Parathyroid adenoma (tissue), 2 donors: ENCODE measurements at regions not wholly inside any gene's neighbourhood (a gene's known extent, or its start where the extent isn't known, plus 50 kb on each side); places are given as distances from the start of the nearest gene placed in this dataset.

Experiments used
- H2AFZ ChIP-seq: fragments of 300-600 bp; sonication (generic); one replicate; pipeline ENCODE4 v1.7.0; 2017; ENCODE audit warnings: antibody characterized with exemption, mild to moderate bottlenecking
- H3K27ac ChIP-seq: fragments of 300-600 bp; sonication (generic); one replicate; pipeline ENCODE4 v1.7.0; 2017
- H3K27me3 ChIP-seq: fragments of 300-600 bp; sonication (generic); one replicate; pipeline ENCODE4 v1.7.0; 2017; ENCODE audit warnings: low read length; ENCODE audit not compliant: control insufficient read depth, insufficient read depth
- H3K36me3 ChIP-seq: fragments of 300-600 bp; sonication (generic); one replicate; pipeline ENCODE4 v1.7.0; 2017; ENCODE audit warnings: low read length; ENCODE audit not compliant: control insufficient read depth, insufficient read depth
- H3K4me1 ChIP-seq: fragments of 300-600 bp; sonication (generic); one replicate; pipeline ENCODE4 v1.7.0; 2017; ENCODE audit warnings: control low read depth
- H3K4me2 ChIP-seq: fragments of 300-600 bp; sonication (generic); one replicate; pipeline ENCODE4 v1.7.0; 2017; ENCODE audit warnings: low read length
- H3K4me3 ChIP-seq: fragments of 300-600 bp; sonication (generic); one replicate; pipeline ENCODE4 v1.7.0; 2017; ENCODE audit warnings: low read depth, low read length
- H3K79me2 ChIP-seq: fragments of 300-600 bp; sonication (generic); one replicate; pipeline ENCODE4 v1.7.0; 2017; ENCODE audit warnings: control low read depth
- H3K9ac ChIP-seq: fragments of 300-600 bp; sonication (generic); one replicate; pipeline ENCODE4 v1.7.0; 2017; ENCODE audit warnings: mild to moderate bottlenecking
- H3K9me3 ChIP-seq: fragments of 300-600 bp; sonication (generic); one replicate; pipeline ENCODE4 v1.7.0; 2017; ENCODE audit warnings: low read length; ENCODE audit not compliant: control insufficient read depth
- TF ChIP-seq, protein P1 (sequence below): fragments of 300-600 bp; sonication (generic); IDR thresholded peaks from one replicate; pipeline ENCODE4 v1.7.0; 2017; ENCODE audit warnings: antibody characterized with exemption, mild to moderate bottlenecking
- donor health status: primary hyperparathyroidism.

DNA sequence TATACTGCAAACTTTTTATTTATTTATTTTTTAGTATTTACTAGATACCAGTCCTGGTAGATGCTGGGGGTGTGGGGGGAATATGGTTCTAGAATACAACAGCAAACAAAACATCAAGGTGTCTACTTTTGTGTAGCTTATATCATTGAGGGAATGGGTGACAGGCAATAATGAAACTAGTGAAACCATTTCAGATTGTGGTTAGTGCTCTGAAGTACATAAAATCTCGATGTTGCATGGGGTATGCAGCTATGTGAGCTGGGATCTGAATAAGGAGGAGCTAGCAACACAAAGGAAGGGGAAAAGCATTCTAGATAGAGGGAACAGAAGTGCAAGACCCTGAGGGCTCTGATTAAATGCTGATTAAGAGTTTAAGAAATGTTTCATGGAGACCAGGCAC is 103.5 kb downstream of the WT1 start:
- no peaks in the 10 kb centered on the region for H3K79me2 ChIP-seq
- no peak overlapping the region for H3K9ac ChIP-seq
- no peaks in the 10 kb centered on the region for H3K4me1 ChIP-seq
- no peak overlapping the region for H3K4me3 ChIP-seq
- H3K9me3 ChIP-seq = no peaks in the 10 kb centered on the region
- no peak overlapping the region for H3K27ac ChIP-seq
- TF ChIP-seq, protein P1, sequence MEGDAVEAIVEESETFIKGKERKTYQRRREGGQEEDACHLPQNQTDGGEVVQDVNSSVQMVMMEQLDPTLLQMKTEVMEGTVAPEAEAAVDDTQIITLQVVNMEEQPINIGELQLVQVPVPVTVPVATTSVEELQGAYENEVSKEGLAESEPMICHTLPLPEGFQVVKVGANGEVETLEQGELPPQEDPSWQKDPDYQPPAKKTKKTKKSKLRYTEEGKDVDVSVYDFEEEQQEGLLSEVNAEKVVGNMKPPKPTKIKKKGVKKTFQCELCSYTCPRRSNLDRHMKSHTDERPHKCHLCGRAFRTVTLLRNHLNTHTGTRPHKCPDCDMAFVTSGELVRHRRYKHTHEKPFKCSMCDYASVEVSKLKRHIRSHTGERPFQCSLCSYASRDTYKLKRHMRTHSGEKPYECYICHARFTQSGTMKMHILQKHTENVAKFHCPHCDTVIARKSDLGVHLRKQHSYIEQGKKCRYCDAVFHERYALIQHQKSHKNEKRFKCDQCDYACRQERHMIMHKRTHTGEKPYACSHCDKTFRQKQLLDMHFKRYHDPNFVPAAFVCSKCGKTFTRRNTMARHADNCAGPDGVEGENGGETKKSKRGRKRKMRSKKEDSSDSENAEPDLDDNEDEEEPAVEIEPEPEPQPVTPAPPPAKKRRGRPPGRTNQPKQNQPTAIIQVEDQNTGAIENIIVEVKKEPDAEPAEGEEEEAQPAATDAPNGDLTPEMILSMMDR = no peak
- no peaks in the 10 kb centered on the region for H3K27me3 ChIP-seq
- H2AFZ ChIP-seq = no peak overlapping the region
- H3K4me2 ChIP-seq = no peak overlapping the region
- H3K36me3 ChIP-seq = no peaks in the 10 kb centered on the region

DNA sequence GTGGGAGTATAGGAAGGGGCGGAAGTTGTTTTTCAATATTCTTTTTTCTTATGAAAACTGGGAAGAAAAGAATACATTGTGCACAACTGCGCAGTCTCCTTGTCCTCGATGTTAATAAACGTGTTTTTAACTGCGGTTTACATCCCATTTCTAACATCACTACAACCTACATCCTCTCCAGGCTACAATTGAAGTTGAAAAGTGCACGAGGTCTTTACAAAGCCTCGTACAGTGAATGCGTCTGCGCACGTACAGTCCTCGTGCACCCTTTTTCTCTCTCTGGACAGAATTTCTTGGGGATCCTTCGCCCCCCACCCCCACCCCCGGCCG is 102.4 kb downstream of the WT1 start:
- Histone ChIP-seq H2AFZ (peak overlapping the region; percentile 58), H3K36me3 (no peaks in the 10 kb centered on the region), H3K79me2 (no peaks in the 10 kb centered on the region), H3K4me1 (no peaks in the 10 kb centered on the region), H3K4me2 (peak overlapping the region; percentile 84), H3K27me3 (no peaks in the 10 kb centered on the region), H3K4me3 (peak overlapping the region; percentile 40), H3K9me3 (no peaks in the 10 kb centered on the region), H3K27ac (no peak overlapping the region), H3K9ac (no peak overlapping the region)
- TF ChIP-seq, protein P1 = no peak

DNA sequence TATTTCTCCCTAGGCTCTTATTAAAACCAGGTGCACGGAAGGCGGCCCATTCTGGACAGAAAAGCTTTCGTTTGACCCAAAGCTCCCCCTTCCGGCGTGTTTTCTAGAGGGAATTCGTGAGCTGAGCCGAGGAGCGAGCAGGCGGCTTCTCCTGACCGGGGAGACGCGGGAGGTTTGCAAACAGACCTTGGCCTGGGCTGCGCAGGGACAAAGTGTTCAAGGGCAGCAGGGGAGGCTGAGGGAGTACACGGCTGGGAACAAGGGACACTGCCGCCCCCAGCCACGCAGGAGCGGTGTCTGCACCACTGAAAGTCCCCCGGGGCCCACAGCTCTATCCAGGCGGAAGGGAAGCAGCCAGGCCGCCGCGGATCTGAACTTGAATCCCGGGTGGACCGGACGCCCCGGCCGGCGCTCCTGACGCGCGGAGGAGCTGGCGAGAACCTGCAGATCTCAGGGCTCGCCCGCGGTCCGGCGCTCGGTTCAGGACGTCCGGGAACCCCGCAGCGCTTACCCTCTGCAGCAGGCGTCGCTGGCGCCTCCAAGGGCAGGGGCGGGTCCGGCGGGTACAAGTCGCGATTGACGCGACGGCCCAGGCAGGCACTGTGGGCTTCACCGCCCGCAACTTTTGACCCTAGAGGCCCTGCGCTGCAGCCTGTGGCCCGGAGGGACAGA is 101.9 kb downstream of the WT1 start:
- H3K4me1 ChIP-seq = no peaks in the 10 kb centered on the region
- H3K36me3 ChIP-seq = no peaks in the 10 kb centered on the region
- no peaks in the 10 kb centered on the region for H3K27me3 ChIP-seq
- H2AFZ ChIP-seq = peak overlapping the region; percentile 58
- H3K4me2 ChIP-seq = peak overlapping the region; percentile 84
- H3K9me3 ChIP-seq = no peaks in the 10 kb centered on the region
- no peaks in the 10 kb centered on the region for H3K79me2 ChIP-seq
- H3K27ac ChIP-seq = no peak overlapping the region
- H3K4me3 ChIP-seq = peak overlapping the region; percentile 40
- H3K9ac ChIP-seq = no peak overlapping the region
- TF ChIP-seq, protein P1 = no peak

DNA sequence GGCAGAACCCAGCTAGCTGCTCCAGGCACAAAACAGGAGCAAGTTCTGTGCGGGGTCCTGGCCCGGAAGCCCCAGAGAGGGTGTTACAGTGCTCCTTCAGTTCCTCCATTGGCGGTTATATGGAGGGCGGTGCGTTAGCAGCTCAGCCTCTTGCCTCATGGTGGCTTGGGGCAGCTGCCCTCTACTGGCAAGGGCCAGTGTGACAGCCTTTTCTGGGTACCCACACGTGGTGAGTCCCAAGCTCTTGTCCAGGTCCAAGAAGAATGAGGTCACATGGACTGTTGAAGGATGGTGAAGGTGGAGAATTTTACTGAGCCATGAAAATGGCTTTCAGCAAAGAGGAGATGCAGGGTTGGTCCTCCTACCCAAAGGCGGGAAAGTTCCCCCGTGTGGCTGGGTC is 100.5 kb downstream of the WT1 start:
- Histone ChIP-seq H3K4me3 (no peak overlapping the region), H3K36me3 (no peaks in the 10 kb centered on the region), H3K27ac (no peak overlapping the region), H3K27me3 (no peaks in the 10 kb centered on the region), H3K9ac (no peak overlapping the region), H3K79me2 (no peaks in the 10 kb centered on the region), H3K9me3 (no peaks in the 10 kb centered on the region), H2AFZ (no peak overlapping the region), H3K4me1 (no peaks in the 10 kb centered on the region), H3K4me2 (no peak overlapping the region)
- TF ChIP-seq, protein P1 = no peak
